ENCODE measurements at regions not wholly inside any gene's neighbourhood (a gene's known extent, or its start where the extent isn't known, plus 50 kb on each side); places are given as distances from the start of the nearest gene placed in this dataset.

GRCh38 chr2:143954844-143955243 lies 565.1 kb downstream of the ZEB2 start:
- ATAC-seq, result no peak
- TF ChIP-seq TCF4 (CRISPR knock-in tag; IDR thresholded peaks at IDR 0.05; ENCODE audit: borderline replicate concordance), result peak; percentile 63
- TF ChIP-seq CSDC2 (CRISPR knock-in tag; IDR thresholded peaks at IDR 0.05), result no peak

DNA sequence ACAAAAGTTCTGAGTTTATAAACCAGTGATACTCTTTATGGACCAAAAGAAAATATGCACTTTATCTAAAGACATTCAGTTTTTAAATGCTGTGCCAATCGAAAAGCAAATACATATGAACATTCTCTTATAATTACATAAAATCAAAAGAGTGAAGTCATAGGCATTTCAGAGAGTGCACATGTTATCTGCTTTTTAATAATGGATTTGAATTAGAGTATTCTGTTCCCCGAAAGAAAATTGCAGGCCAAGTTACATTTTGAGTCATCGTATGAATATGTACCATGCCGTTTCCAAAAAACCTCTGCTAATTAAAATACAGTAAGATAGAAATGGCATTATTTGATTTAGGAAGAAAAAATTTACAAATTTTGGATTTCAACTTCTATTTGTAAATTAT lies 565.7 kb downstream of the ZEB2 start:
- TF ChIP-seq CREB5 (CRISPR knock-in tag; IDR thresholded peaks at IDR 0.05; ENCODE audit: low read depth) (peak; percentile 94), TOX (CRISPR knock-in tag; IDR thresholded peaks at IDR 0.05; ENCODE audit: borderline replicate concordance) (no peak), PATZ1 (CRISPR knock-in tag; IDR thresholded peaks at IDR 0.05; ENCODE audit: borderline replicate concordance) (0 out of 2 replicates have a peak, but pooled peaks have one; percentile 29), ISL1 (CRISPR knock-in tag; IDR thresholded peaks at IDR 0.05) (peak; percentile 95), CSDC2 (CRISPR knock-in tag; IDR thresholded peaks at IDR 0.05) (no peak)
- TF ChIP-seq, protein P1, sequence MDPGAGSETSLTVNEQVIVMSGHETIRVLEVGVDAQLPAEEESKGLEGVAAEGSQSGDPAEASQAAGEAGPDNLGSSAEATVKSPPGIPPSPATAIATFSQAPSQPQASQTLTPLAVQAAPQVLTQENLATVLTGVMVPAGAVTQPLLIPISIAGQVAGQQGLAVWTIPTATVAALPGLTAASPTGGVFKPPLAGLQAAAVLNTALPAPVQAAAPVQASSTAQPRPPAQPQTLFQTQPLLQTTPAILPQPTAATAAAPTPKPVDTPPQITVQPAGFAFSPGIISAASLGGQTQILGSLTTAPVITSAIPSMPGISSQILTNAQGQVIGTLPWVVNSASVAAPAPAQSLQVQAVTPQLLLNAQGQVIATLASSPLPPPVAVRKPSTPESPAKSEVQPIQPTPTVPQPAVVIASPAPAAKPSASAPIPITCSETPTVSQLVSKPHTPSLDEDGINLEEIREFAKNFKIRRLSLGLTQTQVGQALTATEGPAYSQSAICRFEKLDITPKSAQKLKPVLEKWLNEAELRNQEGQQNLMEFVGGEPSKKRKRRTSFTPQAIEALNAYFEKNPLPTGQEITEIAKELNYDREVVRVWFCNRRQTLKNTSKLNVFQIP (CRISPR knock-in tag; IDR thresholded peaks at IDR 0.05; ENCODE audit: borderline replicate concordance, low read depth), result no peak
- peak; percentile 66 for ATAC-seq

- no peak for ATAC-seq
- TF ChIP-seq CSDC2 (CRISPR knock-in tag; IDR thresholded peaks at IDR 0.05), result no peak
Observed at GRCh38 chr2:143953451-143954030, 566.4 kb downstream of the ZEB2 start.

GRCh38 chr2:143952536-143952935 lies 567.4 kb downstream of the ZEB2 start:
- no peak for TF ChIP-seq TOX (CRISPR knock-in tag; IDR thresholded peaks at IDR 0.05; ENCODE audit: borderline replicate concordance)
- no peak for TF ChIP-seq TCF4 (CRISPR knock-in tag; IDR thresholded peaks at IDR 0.05; ENCODE audit: borderline replicate concordance)
- TF ChIP-seq PPARA (CRISPR knock-in tag; IDR thresholded peaks at IDR 0.05; ENCODE audit: borderline replicate concordance), result no peak
- TF ChIP-seq ZC3H10 (CRISPR knock-in tag; IDR thresholded peaks at IDR 0.05), result no peak
- TF ChIP-seq OSR1 (CRISPR knock-in tag; IDR thresholded peaks at IDR 0.05), result no peak
- TF ChIP-seq, protein P1 (CRISPR knock-in tag; IDR thresholded peaks at IDR 0.05; ENCODE audit: borderline replicate concordance, low read depth), result no peak
- TF ChIP-seq PATZ1 (CRISPR knock-in tag; IDR thresholded peaks at IDR 0.05; ENCODE audit: borderline replicate concordance), result no peak
- TF ChIP-seq GLIS3 (CRISPR knock-in tag; IDR thresholded peaks at IDR 0.05), result no peak
- no peak for TF ChIP-seq CSDC2 (CRISPR knock-in tag; IDR thresholded peaks at IDR 0.05)
- TF ChIP-seq TSHZ2 (CRISPR knock-in tag; IDR thresholded peaks at IDR 0.05), result no peak
- no peak for TF ChIP-seq ISL1 (CRISPR knock-in tag; IDR thresholded peaks at IDR 0.05)
- TF ChIP-seq ESRRG (CRISPR knock-in tag; IDR thresholded peaks at IDR 0.05), result no peak
- TF ChIP-seq CSRNP3 (CRISPR knock-in tag; IDR thresholded peaks at IDR 0.05), result no peak
- TF ChIP-seq ZNF8 (CRISPR knock-in tag; IDR thresholded peaks at IDR 0.05), result no peak
- no peak for TF ChIP-seq ZFP30 (CRISPR knock-in tag; IDR thresholded peaks at IDR 0.05)
- TF ChIP-seq ZFP3 (CRISPR knock-in tag; IDR thresholded peaks at IDR 0.05), result no peak
- no peak for TF ChIP-seq BACH2 (CRISPR knock-in tag; IDR thresholded peaks at IDR 0.05; ENCODE audit: borderline replicate concordance)
- ATAC-seq, result no peak
